GM10248 (cell line): ENCODE measurements at regions not wholly inside any gene's neighbourhood (a gene's known extent, or its start where the extent isn't known, plus 50 kb on each side); places are given as distances from the start of the nearest gene placed in this dataset.

Experiments used
- CTCF ChIA-PET: fragments of 300-600 bp; sonication (Branson Sonifier 250); formaldehyde crosslinking; extraction: SDS; loops from one replicate; lab custom pipeline; 2021; ENCODE audit warnings: antibody characterized with exemption; lab: Yijun Ruan, JAX
- POLR2A ChIA-PET: fragments of 350-650 bp; sonication (Branson Sonifier 250); formaldehyde crosslinking; extraction: SDS; loops from one replicate; lab custom pipeline; 2020; ENCODE audit warnings: antibody characterized with exemption; lab: Yijun Ruan, JAX
- DNase-seq: peaks from one replicate; pipeline ENCODE4 v3.0.0; 2012; ENCODE audit errors: extremely low spot score
- TF ChIP-seq, protein P1 (sequence below): IDR thresholded peaks from 2 replicates; pipeline ENCODE4 v1.5.1; 2012; ENCODE audit warnings: mild to moderate bottlenecking, low read depth; ENCODE audit errors: extremely low read depth, missing control alignments, control extremely low read depth

DNA sequence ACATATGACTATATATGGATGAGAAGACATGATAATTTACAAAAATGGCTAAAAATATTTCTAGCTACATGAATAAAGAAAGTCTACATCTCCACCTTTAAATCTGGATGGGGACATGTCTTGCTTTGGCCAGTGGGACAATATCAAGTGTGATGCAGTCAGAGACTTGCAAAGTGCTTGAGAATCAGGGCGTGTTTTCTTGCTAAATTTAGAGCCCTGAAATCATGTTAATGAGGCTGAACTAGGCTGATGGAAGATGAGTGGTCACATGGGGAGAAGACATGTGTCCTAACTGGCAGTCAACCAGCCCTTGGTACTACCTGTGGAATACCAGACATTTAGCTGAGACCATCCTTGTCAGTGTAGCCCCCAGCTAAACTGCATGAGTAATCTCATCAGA is 278.5 kb upstream of the RGPD4 start:
- TF ChIP-seq, protein P1, sequence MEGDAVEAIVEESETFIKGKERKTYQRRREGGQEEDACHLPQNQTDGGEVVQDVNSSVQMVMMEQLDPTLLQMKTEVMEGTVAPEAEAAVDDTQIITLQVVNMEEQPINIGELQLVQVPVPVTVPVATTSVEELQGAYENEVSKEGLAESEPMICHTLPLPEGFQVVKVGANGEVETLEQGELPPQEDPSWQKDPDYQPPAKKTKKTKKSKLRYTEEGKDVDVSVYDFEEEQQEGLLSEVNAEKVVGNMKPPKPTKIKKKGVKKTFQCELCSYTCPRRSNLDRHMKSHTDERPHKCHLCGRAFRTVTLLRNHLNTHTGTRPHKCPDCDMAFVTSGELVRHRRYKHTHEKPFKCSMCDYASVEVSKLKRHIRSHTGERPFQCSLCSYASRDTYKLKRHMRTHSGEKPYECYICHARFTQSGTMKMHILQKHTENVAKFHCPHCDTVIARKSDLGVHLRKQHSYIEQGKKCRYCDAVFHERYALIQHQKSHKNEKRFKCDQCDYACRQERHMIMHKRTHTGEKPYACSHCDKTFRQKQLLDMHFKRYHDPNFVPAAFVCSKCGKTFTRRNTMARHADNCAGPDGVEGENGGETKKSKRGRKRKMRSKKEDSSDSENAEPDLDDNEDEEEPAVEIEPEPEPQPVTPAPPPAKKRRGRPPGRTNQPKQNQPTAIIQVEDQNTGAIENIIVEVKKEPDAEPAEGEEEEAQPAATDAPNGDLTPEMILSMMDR, result no peak
- no peak for DNase-seq
- CTCF ChIA-PET, result interaction anchor here (1.6 kb wide), 1 partner anchor 25 kb away, joined by 4 read pairs; no protein-coding TSS in a partner anchor
- POLR2A ChIA-PET, result no interaction called here

DNA sequence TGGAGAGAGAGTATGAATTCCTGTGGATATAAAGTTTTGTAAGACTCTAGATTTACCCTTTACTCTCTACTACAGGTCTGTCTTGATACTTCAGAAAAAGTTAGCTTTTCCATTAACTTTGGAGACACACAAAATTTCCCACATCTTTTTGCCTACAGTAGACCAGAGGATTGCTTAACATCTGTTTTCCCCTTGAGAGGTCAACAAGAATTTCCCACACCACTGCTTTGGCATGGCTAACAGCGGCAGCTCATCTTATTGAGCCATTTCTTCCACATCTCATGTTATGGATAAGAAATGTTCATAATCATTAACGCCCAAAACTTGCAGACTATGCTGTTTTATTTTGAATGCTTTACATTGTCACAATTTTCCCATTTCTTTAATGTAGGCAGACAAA is 273.6 kb upstream of the RGPD4 start:
- TF ChIP-seq, protein P1, result no peak
- no peak for DNase-seq
- POLR2A ChIA-PET, result no interaction called here
- CTCF ChIA-PET, result no interaction called here

DNA sequence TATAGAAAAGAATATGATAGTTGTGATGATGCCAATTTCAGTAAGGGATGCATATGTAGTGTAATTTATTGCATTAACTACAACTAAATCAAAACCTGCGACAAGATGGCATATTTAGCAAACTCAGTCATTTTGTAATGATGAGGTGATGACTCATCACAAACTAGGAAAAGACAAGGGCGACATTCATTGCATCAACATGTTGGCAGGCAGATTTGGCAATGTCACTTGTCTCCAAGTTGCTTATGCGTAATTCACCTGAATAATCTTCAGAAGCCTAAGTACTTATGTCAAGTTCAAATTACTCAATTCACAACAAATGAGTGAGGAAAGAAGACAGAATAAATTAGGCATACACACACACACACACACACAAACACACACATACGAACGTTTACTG is 273.2 kb upstream of the RGPD4 start:
- DNase-seq, result no peak
- ChIA-PET CTCF (no interaction called here), POLR2A (no interaction called here)
- TF ChIP-seq, protein P1, result no peak

DNA sequence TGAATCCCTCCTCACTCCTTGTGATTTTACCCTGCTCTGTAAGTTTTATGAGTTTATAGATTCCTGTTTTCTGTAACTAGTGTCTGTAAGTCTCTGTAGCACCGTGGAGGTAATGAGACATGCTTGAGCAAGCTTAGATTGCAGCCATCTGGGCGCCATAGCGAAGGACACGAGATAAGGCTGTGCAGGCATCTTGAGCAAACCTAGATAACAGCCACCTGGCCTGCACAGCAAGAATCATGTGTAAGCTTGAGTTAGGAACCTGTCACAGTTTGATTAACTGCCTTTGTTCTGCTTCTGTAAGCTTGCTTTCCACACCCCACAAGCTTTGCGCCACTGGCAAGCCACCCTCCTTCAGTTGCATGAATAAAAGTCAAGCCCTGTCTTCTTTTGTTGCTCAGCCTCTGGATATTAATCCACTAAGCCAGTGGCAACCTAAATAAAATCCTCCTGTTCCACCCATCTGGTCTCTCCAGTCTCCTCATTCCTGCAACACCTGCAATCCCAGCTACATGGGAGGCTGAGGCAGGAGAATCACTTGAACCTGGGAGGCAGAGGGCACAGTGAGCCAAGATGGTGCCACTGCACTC is 270.6 kb upstream of the RGPD4 start:
- ChIA-PET CTCF (interaction anchor here (1.3 kb wide), 1 partner anchor 19 kb away, joined by 3 read pairs; no protein-coding TSS in a partner anchor), POLR2A (no interaction called here)
- TF ChIP-seq, protein P1, result no peak
- DNase-seq, result no peak

DNA sequence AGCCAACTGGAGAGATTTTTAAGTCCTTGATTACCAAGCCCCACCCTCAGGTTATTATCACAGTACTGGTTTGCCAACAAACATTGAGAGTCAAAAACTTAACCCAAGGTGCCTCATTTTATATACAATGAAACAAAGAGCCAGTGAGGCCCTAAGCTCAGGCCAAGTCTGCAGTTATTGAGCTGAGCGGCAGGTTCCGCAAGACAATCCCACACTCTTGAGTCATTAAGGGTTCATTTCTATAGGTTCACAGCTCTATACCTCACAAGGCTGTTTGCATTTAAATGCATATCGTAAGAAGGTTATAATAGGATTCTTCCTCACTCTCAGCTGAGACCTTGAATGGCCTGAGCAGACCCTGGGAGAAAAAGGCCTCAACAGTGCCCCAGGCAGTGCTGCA is 268.4 kb upstream of the RGPD4 start:
- TF ChIP-seq, protein P1, result no peak
- CTCF ChIA-PET, result interaction anchor here (1.2 kb wide), 1 partner anchor 12 kb away, joined by 4 read pairs; no protein-coding TSS in a partner anchor
- DNase-seq, result no peak
- POLR2A ChIA-PET, result no interaction called here

DNA sequence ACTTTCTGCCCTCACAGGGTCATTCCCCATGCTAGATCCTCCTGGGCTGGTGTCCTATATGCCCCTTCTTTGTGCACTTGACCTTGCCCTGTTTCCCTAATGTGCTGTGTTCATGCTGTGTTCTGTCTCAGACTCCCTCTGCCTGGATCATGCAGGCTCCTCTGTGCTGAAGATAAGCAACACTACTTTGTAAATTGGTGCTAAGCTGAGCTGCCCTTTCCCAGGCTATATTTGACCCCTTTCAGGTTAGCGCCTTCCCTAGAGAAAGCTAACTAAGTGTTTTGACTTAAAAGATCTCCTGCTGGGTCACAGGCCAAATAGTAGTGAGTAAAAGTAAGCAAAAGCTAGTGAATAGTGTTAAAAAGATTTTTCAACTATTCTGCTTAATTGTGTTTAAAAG is 257.2 kb upstream of the RGPD4 start:
- ChIA-PET POLR2A (no interaction called here), CTCF (interaction anchor here (1.1 kb wide), 1 partner anchor 9 kb away, joined by 3 read pairs; no protein-coding TSS in a partner anchor)
- no peak for DNase-seq
- TF ChIP-seq, protein P1, result no peak
